RWPE2 (cell line): ENCODE measurements at regions not wholly inside any gene's neighbourhood (a gene's known extent, or its start where the extent isn't known, plus 50 kb on each side); places are given as distances from the start of the nearest gene placed in this dataset.

Experiments used
- ATAC-seq: fragments of 200-7000 bp; cut with Tn5 transposase; 3 replicates; pipeline ENCODE4 v1.9.1; 2021; ENCODE audit warnings: low read depth
- DNase-seq: peaks from one replicate; pipeline ENCODE4 v3.0.0-alpha.2; 2020; ENCODE audit warnings: low spot score
- H3K27ac ChIP-seq: fragments of 450-650 bp; 2 replicates; pipeline ENCODE4 v1.5.1; 2017; ENCODE audit warnings: mild to moderate bottlenecking; ENCODE audit not compliant: poor library complexity, severe bottlenecking
- H3K27me3 ChIP-seq: fragments of 250-450 bp; sonication (Bioruptor Pico); 2 replicates; pipeline ENCODE4 v1.5.1; 2021; ENCODE audit warnings: mild to moderate bottlenecking, moderate library complexity; ENCODE audit not compliant: insufficient read depth, poor library complexity, severe bottlenecking
- H3K36me3 ChIP-seq: fragments of 250-450 bp; sonication (Bioruptor Pico); 2 replicates; pipeline ENCODE4 v1.5.1; 2020; ENCODE audit warnings: low read depth, mild to moderate bottlenecking, moderate library complexity
- H3K4me1 ChIP-seq: fragments of 250-450 bp; sonication (Bioruptor Pico); 2 replicates; pipeline ENCODE4 v1.5.1; 2021; ENCODE audit warnings: mild to moderate bottlenecking, moderate library complexity; ENCODE audit not compliant: insufficient read depth, poor library complexity, severe bottlenecking
- H3K4me3 ChIP-seq: fragments of 250-450 bp; sonication (Bioruptor Pico); 2 replicates; pipeline ENCODE4 v1.5.1; 2021; ENCODE audit warnings: mild to moderate bottlenecking, moderate library complexity; ENCODE audit not compliant: severe bottlenecking
- H3K9me3 ChIP-seq: fragments of 250-450 bp; sonication (Bioruptor Pico); 2 replicates; pipeline ENCODE4 v1.5.1; 2021; ENCODE audit warnings: mild to moderate bottlenecking, moderate library complexity; ENCODE audit not compliant: severe bottlenecking
- CTCF ChIP-seq: fragments of 450-650 bp; IDR thresholded peaks from one replicate; pipeline ENCODE4 v1.5.1; 2017; ENCODE audit warnings: mild to moderate bottlenecking, moderate library complexity; ENCODE audit not compliant: poor library complexity, severe bottlenecking

- no peak for TF ChIP-seq CTCF
- Histone ChIP-seq H3K27ac (no peak overlapping the region), H3K4me3 (no peak overlapping the region), H3K4me1 (no peaks in the 10 kb centered on the region), H3K27me3 (peaks cover 10% of the 10 kb centered on the region), H3K36me3 (no peaks in the 10 kb centered on the region), H3K9me3 (no peaks in the 10 kb centered on the region)
- no peak for DNase-seq
- ATAC-seq: no peak
These were observed 182.9 kb upstream of the RFX3 start for GRCh38 chr9:3708751-3709150.

- TF ChIP-seq CTCF: no peak
- DNase-seq (no peak), ATAC-seq (no peak)
- H3K4me3 ChIP-seq: no peak overlapping the region
- H3K27ac ChIP-seq: no peak overlapping the region
- peaks cover 3% of the 10 kb centered on the region for H3K27me3 ChIP-seq
- no peaks in the 10 kb centered on the region for H3K9me3 ChIP-seq
- no peaks in the 10 kb centered on the region for H3K4me1 ChIP-seq
- no peaks in the 10 kb centered on the region for H3K36me3 ChIP-seq
These were observed 179.1 kb upstream of the RFX3 start for GRCh38 chr9:3704890-3705289.

GRCh38 chr9:3700772-3701171 is 175.0 kb upstream of the RFX3 start:
- Histone ChIP-seq H3K9me3 (no peaks in the 10 kb centered on the region), H3K4me3 (no peak overlapping the region), H3K36me3 (no peaks in the 10 kb centered on the region), H3K27ac (no peak overlapping the region), H3K4me1 (no peaks in the 10 kb centered on the region), H3K27me3 (peaks cover 8% of the 10 kb centered on the region)
- no peak for ATAC-seq
- DNase-seq: no peak
- TF ChIP-seq CTCF: no peak

GRCh38 chr9:3699883-3700282 is 174.1 kb upstream of the RFX3 start:
- no peaks in the 10 kb centered on the region for H3K9me3 ChIP-seq

GRCh38 chr9:3698531-3698930 is 172.7 kb upstream of the RFX3 start:
- H3K4me3 ChIP-seq: no peak overlapping the region
- H3K4me1 ChIP-seq: no peaks in the 10 kb centered on the region
- no peaks in the 10 kb centered on the region for H3K36me3 ChIP-seq
- no peak overlapping the region for H3K27ac ChIP-seq
- DNase-seq: no peak
- no peaks in the 10 kb centered on the region for H3K9me3 ChIP-seq
- ATAC-seq: no peak
- TF ChIP-seq CTCF: no peak
- H3K27me3 ChIP-seq: peaks cover 8% of the 10 kb centered on the region

More at GRCh38 chr9:3699883-3700282, 174.1 kb upstream of the RFX3 start:
- H3K27me3 ChIP-seq: peaks cover 8% of the 10 kb centered on the region
- no peak overlapping the region for H3K27ac ChIP-seq
- no peak overlapping the region for H3K4me3 ChIP-seq
- ATAC-seq (no peak), DNase-seq (no peak)
- no peaks in the 10 kb centered on the region for H3K36me3 ChIP-seq
- H3K4me1 ChIP-seq: no peaks in the 10 kb centered on the region
- no peak for TF ChIP-seq CTCF
